ENCODE measurements at regions not wholly inside any gene's neighbourhood (a gene's known extent, or its start where the extent isn't known, plus 50 kb on each side); places are given as distances from the start of the nearest gene placed in this dataset.

- TF ChIP-seq CTCF (IDR thresholded peaks at IDR 0.05; ENCODE audit: low read depth, low read length, poor library complexity, severe bottlenecking): no peak
- TF ChIP-seq EZH2phosphoT487 (IDR thresholded peaks at IDR 0.05; ENCODE audit: borderline replicate concordance, low read length): no peak
Observed at GRCh38 chr17:6244796-6245195, 174.6 kb downstream of the WSCD1 start.
